Keratinocyte (primary cell): ENCODE measurements at regions not wholly inside any gene's neighbourhood (a gene's known extent, or its start where the extent isn't known, plus 50 kb on each side); places are given as distances from the start of the nearest gene placed in this dataset.

ENCODE experiments used
- CTCF ChIP-seq, 3 experiments: IDR thresholded peaks in 1 of 3; conservative IDR thresholded peaks in 1 of 3; optimal IDR thresholded peaks in 1 of 3; 2 replicates in 2 of 3; 3 replicates in 1 of 3; pipeline versions ENCODE3 to v1.5.1; 2011; ENCODE audit warnings: low read length in 3 of 3, mild to moderate bottlenecking in 3 of 3, moderate library complexity in 2 of 3, control low read depth in 1 of 3, inconsistent platforms in 1 of 3; ENCODE audit not compliant: insufficient read depth in 2 of 3; ENCODE audit errors: extremely low read depth in 1 of 3
- EZH2 ChIP-seq: IDR thresholded peaks from one replicate; pipeline ENCODE4 v1.6.1; 2012; ENCODE audit warnings: inconsistent platforms, mild to moderate bottlenecking, low read length, moderate library complexity

- no peak for TF ChIP-seq CTCF (optimal IDR thresholded peaks at IDR 0.05 in 1 of 3, IDR thresholded peaks at IDR 0.05 in 1 of 3, conservative IDR thresholded peaks at IDR 0.05 in 1 of 3; ENCODE audit: extremely low read depth in 1 of 3, insufficient read depth in 2 of 3, low read length in 3 of 3)
- TF ChIP-seq EZH2: no peak
Observed at GRCh38 chr7:41445946-41446345, 256.9 kb downstream of the INHBA start.
